Activated CD8-positive, alpha-beta memory T cell treated with anti-CD3 and anti-CD28 coated beads, Interleukin-2, amount 50 U/mL, for 24 hours (primary cell): ENCODE measurements at regions not wholly inside any gene's neighbourhood (a gene's known extent, or its start where the extent isn't known, plus 50 kb on each side); places are given as distances from the start of the nearest gene placed in this dataset.

Experiments used
- DNase-seq: peaks from one replicate; pipeline ENCODE4 v3.0.0-alpha.2; 2020; ENCODE audit errors: extremely low read depth

DNA sequence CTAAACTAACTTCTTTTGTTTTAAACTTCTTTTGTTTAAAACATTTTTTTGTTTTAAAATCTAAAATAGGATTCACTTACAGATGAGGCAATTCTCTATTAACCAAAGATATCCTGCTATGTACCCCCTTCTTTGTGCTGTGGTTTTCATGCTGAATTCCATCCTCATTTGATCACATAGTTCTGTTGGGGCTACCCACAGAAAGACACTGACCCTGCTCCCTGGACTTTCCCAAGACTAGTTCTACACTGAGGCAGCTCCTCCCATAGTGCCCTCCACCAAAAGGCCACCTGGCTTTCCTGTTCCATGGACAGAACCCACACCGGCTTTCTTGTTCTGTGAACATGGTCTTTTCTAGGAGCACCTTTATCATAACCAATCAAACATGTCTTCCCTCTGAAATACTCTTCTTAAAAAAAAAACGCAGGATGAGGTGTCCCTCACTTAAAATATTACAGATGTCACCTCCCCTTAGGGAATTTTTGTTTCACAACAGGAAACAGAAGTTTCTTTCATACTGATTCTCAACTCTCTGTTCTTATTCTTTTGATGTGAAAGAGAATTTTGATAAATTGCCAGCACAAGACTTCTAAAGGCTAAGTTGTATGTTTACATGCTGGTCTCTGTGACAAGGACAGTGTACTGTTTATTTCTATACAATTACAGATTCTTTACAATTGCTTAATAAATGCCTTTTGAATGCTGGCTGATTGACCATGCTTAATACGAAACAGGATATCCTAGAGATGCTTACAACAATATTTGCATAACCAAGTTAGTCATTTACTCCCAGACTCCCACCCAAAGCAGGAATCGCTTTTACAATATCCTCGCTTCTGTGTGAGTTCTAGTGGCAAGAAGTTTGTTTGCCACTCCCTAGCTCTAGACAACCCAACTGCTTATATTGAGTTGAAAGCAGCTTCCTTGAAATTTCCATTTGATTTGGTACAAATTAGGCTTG, 300.4 kb downstream of the DTWD2 start:
- no peak for DNase-seq

DNA sequence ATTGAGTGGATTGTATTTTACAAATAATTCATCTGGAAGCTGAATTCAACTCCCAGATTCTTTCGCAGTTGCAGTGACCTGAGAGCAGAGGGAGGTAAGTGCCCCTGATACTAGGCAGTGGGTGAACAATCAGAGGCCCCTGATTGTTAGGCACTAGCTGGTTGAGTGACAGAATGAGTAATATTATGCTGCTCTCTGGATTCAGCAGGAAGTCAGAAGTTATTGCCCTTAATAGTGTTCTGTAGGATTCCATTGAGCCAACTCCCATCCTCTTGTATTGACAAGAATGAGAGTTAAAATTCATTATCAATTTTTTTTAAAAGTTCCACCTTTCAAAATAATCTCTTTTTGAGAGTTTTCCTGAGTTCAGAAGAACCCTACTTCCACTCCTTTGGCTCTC, 301.2 kb downstream of the DTWD2 start:
- DNase-seq, result no peak

DNA sequence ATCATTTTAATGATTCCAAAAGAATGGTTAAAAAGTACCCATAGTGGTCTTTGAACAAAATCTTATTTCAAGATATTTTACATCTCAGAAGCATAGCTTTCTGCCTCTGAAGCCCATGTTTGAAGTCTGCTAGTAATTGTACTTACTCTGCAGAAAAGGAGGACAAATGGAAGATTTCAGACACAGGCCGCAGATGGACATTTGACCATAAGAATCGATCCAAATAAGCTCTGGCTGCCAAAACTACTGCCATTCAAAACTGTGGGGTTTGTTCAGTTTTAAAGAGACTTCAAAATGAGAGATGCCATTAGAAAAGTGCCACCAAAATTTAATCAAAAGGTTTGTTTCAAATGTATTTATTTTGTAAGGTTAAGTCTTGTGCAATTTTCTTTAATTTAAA, 306.7 kb downstream of the DTWD2 start:
- DNase-seq, result no peak

DNA sequence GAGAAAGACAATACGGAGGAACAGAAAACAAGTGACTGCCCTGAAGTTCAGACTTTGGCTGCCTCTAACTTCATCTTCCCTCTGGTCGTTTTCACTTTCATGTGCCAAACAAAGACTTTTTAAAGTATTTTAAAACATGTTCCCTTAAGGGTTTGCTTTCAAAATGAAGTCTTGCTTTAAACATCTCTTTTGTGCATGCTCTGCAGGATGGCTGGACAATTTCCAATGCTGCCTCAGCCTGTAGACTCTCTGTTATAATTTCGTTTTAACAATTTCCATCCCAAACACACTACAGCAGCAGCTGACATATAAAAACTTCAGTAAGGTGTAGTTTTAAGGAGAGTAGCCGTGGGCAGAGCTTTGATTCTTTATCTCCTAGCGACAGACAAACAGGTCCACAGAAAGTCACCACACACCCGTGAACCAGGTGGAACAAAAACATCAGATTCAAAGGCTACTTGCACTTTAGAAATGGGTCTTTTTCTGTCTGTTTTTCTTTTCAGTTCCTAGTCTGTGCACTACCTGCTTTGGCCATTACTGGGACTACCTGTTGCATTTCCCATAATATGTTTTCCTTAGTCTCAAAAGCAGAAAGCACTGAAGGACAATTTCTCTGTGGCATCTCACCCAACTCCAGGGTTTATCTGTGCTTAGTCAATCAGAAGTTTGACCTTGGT, 308.9 kb downstream of the DTWD2 start:
- DNase-seq, result no peak

DNA sequence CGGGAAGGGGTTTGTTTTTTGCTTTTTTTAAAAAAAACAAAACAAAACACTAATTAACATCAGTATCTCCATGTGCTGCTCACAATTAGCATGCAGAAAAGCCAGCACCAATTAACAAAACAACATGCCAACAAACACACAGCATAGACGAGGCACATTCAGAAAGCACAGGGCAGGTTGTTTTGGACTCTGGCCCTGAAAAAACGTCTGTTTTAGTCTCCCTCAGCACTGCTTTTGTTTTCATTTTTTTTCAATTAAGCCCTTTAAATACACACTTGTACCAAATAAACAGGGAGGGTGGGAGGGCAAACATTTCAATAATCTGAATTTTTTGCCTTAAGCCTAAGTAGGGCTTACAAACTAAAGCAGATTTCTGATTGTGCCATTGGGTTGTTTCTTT, 309.6 kb downstream of the DTWD2 start:
- DNase-seq, result no peak

DNA sequence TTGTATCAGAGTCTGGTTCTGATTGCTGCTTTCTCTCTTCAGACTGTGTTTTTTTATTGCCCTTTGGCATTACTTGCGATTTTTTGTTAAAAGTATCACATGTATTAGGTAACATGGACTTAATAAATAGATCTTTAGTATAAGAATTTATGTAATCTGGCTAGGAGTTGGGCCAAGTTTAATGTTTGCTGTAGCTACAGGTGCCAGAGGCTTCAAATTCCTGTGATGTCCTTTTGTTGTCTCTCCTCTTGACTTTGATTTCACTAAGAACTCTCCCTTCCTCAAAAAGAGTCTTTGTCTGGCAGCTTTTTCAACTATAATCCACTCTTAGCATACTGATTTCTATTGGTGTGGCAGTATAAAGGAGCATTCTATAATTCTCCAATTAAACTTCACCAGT, 313.1 kb downstream of the DTWD2 start:
- DNase-seq, result no peak

DNA sequence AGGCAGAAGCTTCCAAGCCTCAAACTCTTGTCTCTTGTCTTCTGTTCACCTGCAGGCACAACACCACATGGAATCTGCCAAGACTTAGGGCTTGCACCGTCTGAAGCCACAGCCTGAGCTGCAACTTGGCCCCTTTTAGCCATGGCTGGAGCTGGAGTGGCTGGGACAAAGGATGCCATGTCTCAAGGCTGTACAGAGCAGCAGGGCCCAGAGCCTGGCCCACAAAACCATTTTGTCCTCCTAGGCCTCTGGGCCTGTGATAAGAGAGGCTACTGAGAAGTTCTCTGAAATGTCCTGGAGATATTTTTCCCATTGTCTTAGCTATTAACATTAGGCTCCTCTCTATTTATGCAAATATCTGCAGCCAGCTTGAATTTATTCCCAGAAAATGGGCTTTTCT, 330.8 kb downstream of the DTWD2 start:
- no peak for DNase-seq

DNA sequence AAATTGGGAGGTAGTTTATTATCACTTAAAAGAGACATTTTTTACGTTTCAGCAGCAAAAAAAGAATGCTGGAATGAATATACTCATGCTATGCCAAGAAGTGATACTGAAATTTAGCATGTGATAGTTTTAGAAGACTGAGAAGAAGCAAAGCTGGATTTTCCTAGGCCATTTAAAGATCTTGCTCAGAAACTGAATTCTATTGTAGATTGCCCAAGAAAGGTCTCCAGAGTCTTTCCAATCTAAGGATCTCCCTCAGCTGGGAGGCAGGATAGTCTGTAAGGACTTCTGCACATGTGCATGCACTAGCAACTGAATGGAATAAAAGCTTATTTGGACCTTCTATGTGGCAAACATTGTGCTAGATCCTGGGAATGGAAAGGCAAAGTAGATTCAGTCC, 334.5 kb downstream of the DTWD2 start:
- no peak for DNase-seq

DNA sequence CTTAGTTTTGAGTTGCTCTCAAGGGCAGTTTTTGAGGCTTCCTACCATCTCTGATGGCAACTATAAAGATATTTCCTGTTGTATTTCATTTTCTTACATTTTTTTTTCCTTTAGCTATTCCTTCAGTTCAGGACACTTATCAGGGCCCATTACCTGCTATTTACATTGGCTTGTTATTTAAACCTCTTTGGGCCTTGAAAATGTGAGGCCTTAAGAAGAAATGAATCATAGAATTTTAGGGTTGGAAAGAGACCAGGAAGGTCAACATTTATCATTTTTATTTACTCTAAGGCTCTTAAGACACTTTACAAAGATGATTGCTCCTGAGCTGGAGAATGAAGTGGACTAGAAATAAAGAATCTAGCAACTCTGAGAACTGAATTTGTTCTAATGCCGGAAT, 335.2 kb downstream of the DTWD2 start:
- DNase-seq, result no peak

DNA sequence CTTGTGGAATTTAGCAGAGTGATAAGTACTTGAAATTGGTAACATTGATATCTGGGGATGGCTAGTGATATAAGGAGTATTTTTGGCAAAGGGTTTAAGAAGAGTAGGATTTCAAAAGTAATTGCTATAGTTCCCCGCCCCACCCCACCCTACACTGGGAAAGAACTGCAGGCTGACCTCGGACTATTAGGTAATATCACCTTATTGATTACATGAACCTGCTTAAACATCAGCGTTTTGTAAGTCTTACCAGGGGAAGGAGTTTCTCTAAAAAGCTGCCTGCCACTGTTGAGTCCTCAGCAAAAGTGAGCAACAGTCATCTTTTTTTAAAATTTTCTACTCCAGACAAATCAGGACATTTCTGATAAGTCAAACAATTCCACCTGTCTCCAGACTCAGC, 337.3 kb downstream of the DTWD2 start:
- DNase-seq, result no peak

DNA sequence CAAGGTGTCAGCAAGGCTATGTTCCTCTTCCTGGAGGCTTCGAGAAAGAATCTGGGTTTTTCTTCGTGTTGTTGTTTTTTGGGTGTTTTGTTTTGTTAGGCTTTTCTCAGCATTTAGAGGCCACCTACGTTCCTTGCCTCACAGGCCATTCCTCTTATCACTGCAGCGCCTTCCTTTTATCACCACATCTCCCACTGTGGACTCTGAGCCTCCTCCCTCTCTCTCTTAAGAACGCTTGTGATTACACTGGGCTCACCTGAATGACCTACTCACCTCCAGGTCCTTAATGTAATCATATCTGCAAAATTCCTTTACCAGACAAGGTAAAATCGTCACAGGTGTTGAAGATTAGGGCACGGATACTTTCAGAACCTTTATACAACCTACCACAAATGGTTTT, 340.8 kb downstream of the DTWD2 start:
- DNase-seq, result no peak

DNA sequence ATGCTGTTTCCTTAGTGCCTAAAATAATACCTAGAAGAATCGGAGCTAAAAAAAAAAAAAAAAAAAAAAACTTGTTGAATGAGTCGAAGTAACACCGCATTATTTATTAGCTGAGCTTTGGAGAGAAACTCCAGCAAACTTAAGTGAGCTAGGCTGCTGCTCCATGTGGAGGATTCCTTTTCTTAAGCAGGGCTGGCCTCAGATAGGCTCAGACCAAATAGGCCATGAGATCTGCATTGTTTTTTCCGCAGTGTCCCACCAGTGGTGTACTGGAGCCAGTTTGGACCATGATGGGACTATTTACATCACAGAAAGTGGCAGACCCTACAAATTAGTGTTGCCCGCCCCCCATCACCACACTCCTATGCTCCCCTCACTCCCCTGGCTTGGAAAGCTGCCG, 341.4 kb downstream of the DTWD2 start:
- no peak for DNase-seq

DNA sequence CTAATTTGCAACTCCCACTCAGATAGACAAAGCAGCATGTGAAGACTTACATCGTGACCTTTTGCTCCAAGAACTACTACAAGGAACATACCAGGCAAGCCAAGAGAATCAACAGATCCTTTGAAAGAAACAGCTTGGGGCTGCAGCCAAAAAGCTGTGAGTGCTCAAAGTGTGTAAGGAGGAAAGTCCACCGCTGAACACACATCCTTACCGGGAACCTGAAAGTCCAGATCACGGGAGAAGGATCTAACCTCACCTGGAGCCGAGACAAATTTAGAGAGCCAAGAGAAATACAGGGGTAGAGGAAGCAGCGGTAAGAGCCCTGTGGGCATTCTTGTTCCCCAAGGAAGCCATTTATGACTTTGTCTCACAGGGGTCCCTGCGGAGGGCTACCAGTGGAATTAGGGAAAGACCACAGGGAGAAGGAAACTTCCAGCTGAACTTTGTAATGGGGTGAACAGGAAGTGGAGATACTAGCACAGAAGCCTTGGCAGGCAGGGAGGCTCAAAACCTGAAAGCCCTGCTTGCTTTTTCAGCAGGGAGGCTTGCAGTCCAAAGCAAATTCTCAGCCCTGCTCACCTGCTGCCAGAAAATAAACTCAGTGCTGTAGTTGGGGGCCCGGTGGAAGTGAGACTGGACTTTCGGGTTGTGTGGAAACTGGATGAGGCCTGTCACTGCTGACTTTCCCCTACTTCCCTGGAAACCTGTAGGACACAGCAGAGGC, 350.2 kb downstream of the DTWD2 start:
- DNase-seq, result no peak

DNA sequence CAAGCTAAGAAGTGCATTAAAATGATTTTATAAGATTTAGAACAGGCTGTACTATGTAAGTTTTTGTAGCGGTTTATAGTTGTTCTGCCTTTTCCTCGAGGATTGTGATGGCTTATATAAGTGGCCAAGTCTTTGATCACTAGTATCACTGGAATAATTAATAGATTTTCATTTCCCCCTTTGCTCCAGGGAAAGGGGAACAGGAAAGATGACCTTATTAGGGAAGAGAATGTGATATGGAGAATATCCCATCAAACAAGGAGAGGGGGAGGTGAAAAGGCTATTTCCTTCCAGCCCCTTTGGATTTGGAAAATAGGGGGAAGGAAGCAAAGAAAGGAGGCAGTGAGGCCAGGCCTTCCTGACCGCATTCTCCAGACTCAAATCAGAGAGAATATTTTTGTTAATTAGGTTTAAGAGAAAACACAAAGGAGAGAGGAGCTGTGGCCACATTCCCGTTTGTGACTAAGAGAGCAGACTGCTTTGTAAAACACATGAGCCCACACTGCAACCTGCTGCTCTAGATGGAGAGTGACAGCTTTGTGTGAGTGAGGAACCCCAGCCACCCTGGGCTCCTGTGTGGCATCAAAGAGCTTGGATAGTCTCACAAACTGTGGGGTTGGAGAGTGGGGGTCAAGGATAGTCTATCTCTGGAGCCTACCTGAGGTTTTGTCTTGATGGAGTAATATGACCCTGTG, 359.5 kb downstream of the DTWD2 start:
- no peak for DNase-seq

DNA sequence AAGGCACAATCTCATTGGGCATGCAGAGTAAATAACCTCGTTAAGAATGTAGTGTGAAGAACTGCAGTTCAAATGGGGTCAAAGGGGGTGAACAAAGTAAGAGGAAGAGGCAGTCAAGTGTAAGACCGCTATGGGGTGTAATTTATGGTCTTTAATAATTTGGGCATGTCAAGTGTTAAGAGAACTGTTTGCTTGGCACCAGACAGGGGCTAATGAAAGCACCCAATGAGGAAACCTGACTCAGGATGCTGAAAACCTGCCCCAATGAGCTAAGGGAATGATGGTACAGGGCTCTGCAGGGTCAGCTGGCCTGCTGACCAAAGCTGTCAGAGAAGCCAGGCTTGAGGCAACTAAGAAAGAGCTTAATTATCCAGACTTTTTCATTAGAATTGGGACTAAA, 368.1 kb downstream of the DTWD2 start:
- no peak for DNase-seq

DNA sequence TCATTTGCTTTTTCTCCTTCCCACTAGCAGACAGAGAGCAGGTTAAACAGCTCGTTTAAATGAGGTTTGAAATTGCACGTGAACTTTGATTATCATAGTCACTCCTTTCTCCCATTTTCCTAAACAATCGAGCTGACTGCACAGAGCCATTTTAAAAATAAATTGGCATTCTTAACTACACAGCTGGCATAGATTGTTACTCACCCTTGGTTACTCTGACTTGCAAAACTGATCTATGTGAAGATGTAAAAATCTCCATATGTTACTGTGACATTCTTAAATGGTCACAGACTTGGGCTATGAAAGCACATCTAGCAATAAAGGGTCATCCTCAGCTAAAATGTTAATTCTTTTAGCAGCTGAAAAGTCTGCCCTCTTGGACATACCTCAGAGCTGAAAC, 368.5 kb downstream of the DTWD2 start:
- DNase-seq, result no peak

DNA sequence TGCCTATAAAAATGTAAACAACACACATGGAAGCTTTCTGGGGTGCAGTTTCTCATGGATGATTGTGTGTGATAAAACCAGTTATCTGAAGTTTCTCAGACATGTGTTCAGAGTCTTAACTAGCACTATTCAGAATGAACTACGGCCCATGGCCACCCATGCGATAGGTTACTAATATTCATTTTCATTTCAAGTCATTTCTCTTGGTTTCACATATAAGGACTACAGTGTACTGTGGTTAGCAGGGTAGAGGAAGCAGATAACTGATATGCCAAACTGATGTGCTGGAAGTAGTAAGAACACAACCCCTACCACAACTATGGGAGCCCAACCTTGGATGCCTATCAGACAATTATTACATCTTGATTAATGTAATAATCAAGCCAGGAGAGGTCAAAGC, 372.1 kb downstream of the DTWD2 start:
- DNase-seq, result no peak

DNA sequence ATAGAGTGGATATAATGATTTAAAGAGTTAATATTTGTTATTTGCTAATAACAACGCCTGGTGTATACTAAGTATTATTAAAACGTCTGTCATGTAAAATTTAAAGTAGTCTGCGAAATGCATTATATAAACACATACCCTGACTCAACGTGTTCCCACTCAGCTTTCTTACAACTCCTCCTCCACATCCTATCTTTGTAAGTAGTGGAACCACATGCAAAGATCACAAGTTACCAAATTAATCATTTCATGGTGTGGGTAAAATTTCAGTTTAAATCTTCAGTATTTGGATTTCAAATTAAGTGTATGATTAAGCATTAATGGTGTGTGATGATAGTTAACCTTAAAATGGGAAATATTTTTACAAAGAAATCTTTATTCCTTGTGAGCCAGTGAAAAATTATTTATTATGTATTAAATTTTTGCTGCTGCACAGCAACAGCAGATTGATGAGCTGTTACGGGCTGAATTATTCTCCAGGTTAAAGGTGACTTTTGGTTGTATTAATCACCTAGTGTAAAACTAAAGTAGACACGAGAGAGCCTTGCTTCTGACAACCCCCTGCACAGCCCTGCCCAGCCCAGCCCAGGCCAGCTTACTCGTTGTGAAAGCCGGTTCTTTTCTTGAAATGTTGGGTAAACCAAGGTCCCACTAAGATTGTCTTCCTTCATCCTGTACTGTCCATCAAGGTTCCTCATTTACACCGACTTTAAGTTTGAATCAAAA, 373.5 kb downstream of the DTWD2 start:
- no peak for DNase-seq

DNA sequence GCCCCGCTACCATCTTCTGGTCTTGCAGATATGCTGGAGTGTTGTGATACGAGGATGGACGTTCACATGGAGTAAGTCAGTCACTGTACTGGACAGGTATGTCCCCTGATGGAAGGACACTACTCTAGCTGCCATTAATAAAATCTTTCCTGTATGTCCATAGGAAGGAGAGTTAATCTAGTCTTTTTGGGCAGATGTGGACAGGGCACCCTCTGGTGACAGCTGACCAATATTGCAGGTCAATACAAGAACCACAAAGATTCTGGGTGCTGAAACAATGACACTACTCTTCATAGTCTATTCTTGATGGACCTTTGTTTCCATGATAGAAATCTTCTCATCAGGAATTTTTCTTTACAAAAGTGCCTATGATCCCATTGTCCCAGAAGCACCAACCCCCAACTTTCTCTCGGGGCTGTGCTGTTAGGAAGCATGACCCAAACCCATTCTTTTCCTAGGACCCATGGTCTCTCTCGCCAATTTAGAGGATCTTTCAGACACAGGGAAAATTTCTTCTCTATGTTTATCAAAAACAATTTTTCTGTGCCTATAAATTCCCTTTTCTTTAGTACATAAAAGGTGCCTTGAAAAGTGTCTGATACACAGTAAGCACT, 376.9 kb downstream of the DTWD2 start:
- DNase-seq, result no peak

DNA sequence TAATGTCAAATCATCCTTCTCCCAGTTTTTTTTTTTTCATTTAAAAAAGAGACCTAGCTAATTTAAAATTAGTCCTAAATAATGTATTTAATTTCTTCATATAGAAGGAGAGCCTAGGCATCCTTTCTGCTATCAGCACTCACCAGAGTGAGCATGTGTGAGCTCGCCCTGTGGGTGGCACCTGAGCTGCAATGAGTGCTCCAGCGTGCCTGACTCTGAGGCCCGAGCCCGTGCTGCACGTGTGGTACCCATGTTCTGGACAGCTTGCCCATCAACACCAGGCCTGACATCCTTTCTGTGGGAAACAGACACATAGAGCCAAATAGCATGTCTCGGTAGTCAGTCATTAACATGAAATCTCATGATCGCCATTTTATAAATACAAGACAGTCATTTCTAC, 381.4 kb downstream of the DTWD2 start:
- DNase-seq, result no peak

DNA sequence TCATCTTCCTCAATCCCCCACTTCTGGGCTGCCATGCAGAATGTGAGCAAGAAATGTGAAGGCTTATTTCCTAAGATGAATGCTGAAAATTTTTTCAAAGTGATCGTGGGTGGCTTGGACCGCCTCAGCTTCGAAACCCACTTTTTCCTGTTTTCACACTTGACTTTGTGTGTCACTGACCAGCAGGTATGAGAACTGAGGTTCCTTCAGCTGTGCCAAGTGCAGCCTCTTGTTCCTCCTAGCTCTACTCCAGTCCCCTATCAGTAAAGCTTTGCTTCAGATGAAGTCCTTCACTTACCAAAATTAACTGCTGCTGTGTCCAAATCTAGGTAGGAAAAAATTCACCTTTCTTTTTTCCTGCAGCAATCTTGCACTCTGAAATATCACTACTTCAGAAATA, 382.6 kb downstream of the DTWD2 start:
- no peak for DNase-seq
